CD14-positive monocyte (primary cell): ENCODE measurements at regions not wholly inside any gene's neighbourhood (a gene's known extent, or its start where the extent isn't known, plus 50 kb on each side); places are given as distances from the start of the nearest gene placed in this dataset.
A peak's percentile ranks its signal among the peaks of the same experiment; 100 is the strongest.

Experiments used
- DNase-seq, 3 donors: peaks; one replicate each; pipeline ENCODE4 v3.0.0-alpha.2; 2011 to 2022
- H2AFZ ChIP-seq: 2 replicates; pipeline ENCODE4 v1.6.0; 2012; ENCODE audit warnings: mild to moderate bottlenecking, low read depth, low read length, inconsistent platforms; ENCODE audit not compliant: insufficient read depth, poor library complexity, severe bottlenecking
- H3K27ac ChIP-seq, 2 donors: 1 replicate in 1 of 2; 2 replicates in 1 of 2; pipeline ENCODE4 v1.5.1; 2012 to 2013; ENCODE audit warnings: low read length in 2 of 2, control low read depth in 1 of 2, inconsistent platforms in 1 of 2, low read depth in 1 of 2, mild to moderate bottlenecking in 1 of 2
- H3K27me3 ChIP-seq, 2 donors: one replicate each; pipeline versions ENCODE4 v1.6.0 to v1.6.1; 2011 to 2013; ENCODE audit warnings: low read length in 2 of 2; ENCODE audit not compliant: control insufficient read depth in 2 of 2, insufficient read depth in 2 of 2
- H3K36me3 ChIP-seq, 2 donors: replicated peaks in 1 of 2; 1 replicate in 1 of 2; 2 replicates in 1 of 2; pipeline versions ENCODE4 v1.5.1 to v1.6.1; 2012 to 2013; ENCODE audit warnings: low read length in 2 of 2, control low read depth in 1 of 2, inconsistent platforms in 1 of 2, mild to moderate bottlenecking in 1 of 2; ENCODE audit not compliant: insufficient read depth in 2 of 2, control insufficient read depth in 1 of 2
- H3K4me1 ChIP-seq, 2 donors: 1 replicate in 1 of 2; 2 replicates in 1 of 2; pipeline versions ENCODE4 v1.5.1 to v1.6.1; 2012 to 2013; ENCODE audit warnings: low read length in 2 of 2, control low read depth in 1 of 2, inconsistent platforms in 1 of 2, mild to moderate bottlenecking in 1 of 2, moderate library complexity in 1 of 2; ENCODE audit not compliant: insufficient read depth in 2 of 2, control insufficient read depth in 1 of 2
- H3K4me2 ChIP-seq: replicated peaks from 2 replicates; pipeline ENCODE3; 2012; ENCODE audit warnings: low read length, moderate library complexity, mild to moderate bottlenecking; ENCODE audit not compliant: poor library complexity, severe bottlenecking; ENCODE audit errors: extremely low read depth
- H3K4me3 ChIP-seq, 3 experiments: fragments of 200-600 bp in 1 of 3; sonication (generic) in 1 of 3; replicated peaks in 1 of 3; 1 replicate in 2 of 3; 2 replicates in 1 of 3; pipeline ENCODE4 v1.5.1; 2011 to 2013; ENCODE audit warnings: low read length in 3 of 3, mild to moderate bottlenecking in 3 of 3, control low read depth in 2 of 3, low read depth in 2 of 3, inconsistent platforms in 1 of 3, moderate library complexity in 1 of 3
- H3K79me2 ChIP-seq: 2 replicates; pipeline ENCODE4 v1.6.0; 2012; ENCODE audit warnings: mild to moderate bottlenecking, control low read depth, inconsistent platforms, low read length, moderate library complexity; ENCODE audit not compliant: insufficient read depth
- H3K9ac ChIP-seq: 2 replicates; pipeline ENCODE4 v1.6.0; 2017; ENCODE audit warnings: low read length, mild to moderate bottlenecking; ENCODE audit not compliant: insufficient read depth, poor library complexity, severe bottlenecking
- H3K9me3 ChIP-seq, 2 donors: replicated peaks in 1 of 2; 1 replicate in 1 of 2; 2 replicates in 1 of 2; pipeline versions ENCODE4 v1.5.1 to v1.6.1; 2012 to 2013; ENCODE audit warnings: low read length in 2 of 2, control low read depth in 1 of 2; ENCODE audit not compliant: control insufficient read depth in 1 of 2, insufficient read depth in 1 of 2
- H4K20me1 ChIP-seq: 2 replicates; pipeline ENCODE4 v1.6.0; 2012; ENCODE audit warnings: mild to moderate bottlenecking, low read length, control low read depth, moderate library complexity; ENCODE audit not compliant: insufficient read depth
- H3K27ac Mint-ChIP-seq, 7 donors: one replicate each; pipeline ENCODE4 v1.8.0; 2020; ENCODE audit warnings: mild to moderate bottlenecking in 7 of 7, mixed read lengths in 7 of 7, moderate library complexity in 6 of 7, inconsistent platforms in 2 of 7
- H3K27me3 Mint-ChIP-seq, 3 donors: one replicate each; pipeline ENCODE4 v1.8.0; 2021 to 2022; ENCODE audit warnings: low read depth in 3 of 3, mild to moderate bottlenecking in 3 of 3, mixed read lengths in 3 of 3, moderate library complexity in 3 of 3, inconsistent platforms in 1 of 3
- H3K36me3 Mint-ChIP-seq, 2 donors: one replicate each; pipeline ENCODE4 v1.8.0; 2020; ENCODE audit warnings: mixed read lengths in 2 of 2, inconsistent platforms in 1 of 2, mild to moderate bottlenecking in 1 of 2
- H3K4me1 Mint-ChIP-seq: one replicate; pipeline ENCODE4 v1.8.0; 2020; ENCODE audit warnings: mild to moderate bottlenecking, mixed read lengths
- H3K4me3 Mint-ChIP-seq, 2 donors: one replicate each; pipeline ENCODE4 v1.8.0; 2020; ENCODE audit warnings: mild to moderate bottlenecking in 2 of 2, mixed read lengths in 2 of 2, moderate library complexity in 1 of 2
- H3K9me3 Mint-ChIP-seq, 7 donors: one replicate each; pipeline ENCODE4 v1.8.0; 2020 to 2022; ENCODE audit warnings: mixed read lengths in 7 of 7, mild to moderate bottlenecking in 6 of 7, moderate library complexity in 6 of 7, inconsistent platforms in 2 of 7
- WGBS: methylation state at CpG from one replicate; pipeline ENCODE4 v1.1.5; 2013; ENCODE audit warnings: missing lambda C conversion rate; ENCODE audit not compliant: insufficient coverage; 5-methylcytosine and 5-hydroxymethylcytosine counted together
- intact Hi-C, 2 donors: fragments of 100-400 bp; cut with micrococcal nuclease; formaldehyde crosslinking; loops; one replicate each; pipeline versions ENCODE4 v1.15.0 to v1.15.1; 2023
- TF ChIP-seq, protein P1 (sequence below): fragments of 200-600 bp; IDR thresholded peaks from one replicate; pipeline ENCODE4 v1.8.0; 2022; ENCODE audit warnings: antibody characterized with exemption, mild to moderate bottlenecking

DNA sequence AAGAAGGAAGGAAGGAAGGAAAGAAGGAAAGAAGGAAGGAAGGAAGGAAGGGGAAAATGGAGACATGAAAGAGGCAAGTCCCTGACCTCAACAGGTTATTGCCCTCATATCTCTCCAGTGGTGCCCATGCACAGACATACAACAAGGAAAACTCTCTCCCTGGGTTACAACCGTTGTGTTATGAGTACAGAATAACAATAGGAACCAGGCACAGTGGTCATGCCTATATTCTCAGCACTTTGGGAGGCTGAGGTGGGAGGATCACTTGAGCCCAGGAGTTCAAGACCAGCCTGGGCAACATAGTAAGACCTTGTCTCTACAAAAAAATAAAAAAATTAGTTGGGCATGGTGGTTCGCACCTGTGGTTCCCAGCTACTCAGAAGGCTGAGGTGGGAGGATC, 139.4 kb upstream of the HMGA2 start:
- intact Hi-C loops = no loop called here

DNA sequence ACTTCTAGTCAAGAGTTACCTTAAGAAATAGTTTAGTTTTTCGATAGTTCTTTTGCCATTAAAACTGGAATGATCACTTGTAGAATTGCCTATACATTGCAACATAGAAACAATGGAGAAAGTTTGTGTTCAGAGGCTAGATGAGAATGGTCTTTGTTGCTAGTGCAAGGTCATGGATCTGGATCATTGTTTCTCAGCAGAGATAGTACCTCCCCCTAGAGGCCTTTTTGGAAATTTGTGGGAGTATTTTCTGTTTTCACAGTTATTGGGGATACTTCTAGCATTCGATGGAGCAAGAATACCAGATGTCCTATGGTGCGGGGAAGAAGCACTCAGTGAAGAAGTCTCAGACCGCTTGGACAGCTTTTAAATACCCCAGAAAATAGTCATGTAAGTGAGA, 138.8 kb upstream of the HMGA2 start:
- no peak overlapping the region for H3K27ac ChIP-seq
- WGBS = no CpG with 5 or more reads among the region's 4 CpGs
- Mint-ChIP-seq H3K4me1 (no peaks in the 10 kb centered on the region), H3K4me3 (no peak overlapping the region), H3K9me3 (no peaks in the 10 kb centered on the region), H3K27ac (no peak overlapping the region), H3K36me3 (no peaks in the 10 kb centered on the region), H3K27me3 (peaks cover 0 to 5% (median 4%) of the 10 kb centered on the region in 3 donors)
- TF ChIP-seq, protein P1, sequence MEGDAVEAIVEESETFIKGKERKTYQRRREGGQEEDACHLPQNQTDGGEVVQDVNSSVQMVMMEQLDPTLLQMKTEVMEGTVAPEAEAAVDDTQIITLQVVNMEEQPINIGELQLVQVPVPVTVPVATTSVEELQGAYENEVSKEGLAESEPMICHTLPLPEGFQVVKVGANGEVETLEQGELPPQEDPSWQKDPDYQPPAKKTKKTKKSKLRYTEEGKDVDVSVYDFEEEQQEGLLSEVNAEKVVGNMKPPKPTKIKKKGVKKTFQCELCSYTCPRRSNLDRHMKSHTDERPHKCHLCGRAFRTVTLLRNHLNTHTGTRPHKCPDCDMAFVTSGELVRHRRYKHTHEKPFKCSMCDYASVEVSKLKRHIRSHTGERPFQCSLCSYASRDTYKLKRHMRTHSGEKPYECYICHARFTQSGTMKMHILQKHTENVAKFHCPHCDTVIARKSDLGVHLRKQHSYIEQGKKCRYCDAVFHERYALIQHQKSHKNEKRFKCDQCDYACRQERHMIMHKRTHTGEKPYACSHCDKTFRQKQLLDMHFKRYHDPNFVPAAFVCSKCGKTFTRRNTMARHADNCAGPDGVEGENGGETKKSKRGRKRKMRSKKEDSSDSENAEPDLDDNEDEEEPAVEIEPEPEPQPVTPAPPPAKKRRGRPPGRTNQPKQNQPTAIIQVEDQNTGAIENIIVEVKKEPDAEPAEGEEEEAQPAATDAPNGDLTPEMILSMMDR = peak; percentile 42
- H3K79me2 ChIP-seq = no peaks in the 10 kb centered on the region
- no peak overlapping the region for H3K4me3 ChIP-seq
- H3K27me3 ChIP-seq = no peaks in the 10 kb centered on the region
- no peak overlapping the region for H2AFZ ChIP-seq
- H3K4me2 ChIP-seq = no peak overlapping the region
- intact Hi-C loops = no loop called here
- no peaks in the 10 kb centered on the region for H4K20me1 ChIP-seq
- H3K9me3 ChIP-seq = no peaks in the 10 kb centered on the region
- no peak overlapping the region for H3K9ac ChIP-seq
- DNase-seq = no peak
- no peaks in the 10 kb centered on the region for H3K36me3 ChIP-seq
- no peaks in the 10 kb centered on the region for H3K4me1 ChIP-seq

More for the DNA sequence above, 139.4 kb upstream of the HMGA2 start:
- TF ChIP-seq, protein P1 = no peak
- no peak overlapping the region for H2AFZ ChIP-seq
- H3K4me3 Mint-ChIP-seq = no peak overlapping the region
- no peaks in the 10 kb centered on the region for H3K36me3 Mint-ChIP-seq
- WGBS = no CpG with 5 or more reads among the region's 2 CpGs
- peaks cover 0 to 5% (median 4%) of the 10 kb centered on the region in 3 donors for H3K27me3 Mint-ChIP-seq
- no peaks in the 10 kb centered on the region for H3K4me1 Mint-ChIP-seq
- H3K4me1 ChIP-seq = no peaks in the 10 kb centered on the region
- no peaks in the 10 kb centered on the region for H3K9me3 ChIP-seq
- H3K4me3 ChIP-seq = no peak overlapping the region
- no peak overlapping the region for H3K9ac ChIP-seq
- no peaks in the 10 kb centered on the region for H4K20me1 ChIP-seq
- no peak overlapping the region for H3K27ac Mint-ChIP-seq
- no peak overlapping the region for H3K27ac ChIP-seq
- no peaks in the 10 kb centered on the region for H3K36me3 ChIP-seq
- no peaks in the 10 kb centered on the region for H3K9me3 Mint-ChIP-seq
- H3K79me2 ChIP-seq = no peaks in the 10 kb centered on the region
- H3K4me2 ChIP-seq = no peak overlapping the region
- H3K27me3 ChIP-seq = no peaks in the 10 kb centered on the region
- no peak for DNase-seq
